ENCODE measurements at regions not wholly inside any gene's neighbourhood (a gene's known extent, or its start where the extent isn't known, plus 50 kb on each side); places are given as distances from the start of the nearest gene placed in this dataset.

GRCh38 chr4:170682558-170683294 is 593.0 kb upstream of the AADAT start:
- ChIA-PET CTCF (ENCODE audit: partially characterized antibody) (no interaction called here), POLR2A (ENCODE audit: partially characterized antibody) (no interaction called here)
- Histone ChIP-seq H2BK12ac (ENCODE audit: low read depth, low read length) (no peak overlapping the region), H2BK15ac (ENCODE audit: low read length) (no peak overlapping the region), H3K79me2 (ENCODE audit: control insufficient read depth in 1 of 2, insufficient read depth in 2 of 2, low read length in 2 of 2) (no peaks in the 10 kb centered on the region), H3K79me1 (ENCODE audit: low read depth, low read length) (no peaks in the 10 kb centered on the region), H3K4me1 (replicated peaks in 1 of 4; ENCODE audit: control insufficient read depth in 3 of 4, insufficient read depth in 4 of 4, low read length in 3 of 4) (peaks cover 0 to 6% (median 3%) of the 10 kb centered on the region in 4 experiments; a peak in 2 of 7 replicates), H2BK5ac (ENCODE audit: low read depth, low read length) (no peak overlapping the region), H3K14ac (ENCODE audit: insufficient read length) (no peak overlapping the region), H3K56ac (replicated peaks; ENCODE audit: insufficient read length, low read depth, low read length) (no peak overlapping the region), H3K4ac (replicated peaks; ENCODE audit: insufficient read length, low read depth, low read length) (no peak overlapping the region), H3K27ac (ENCODE audit: low read depth, low read length) (no peak overlapping the region), H2BK20ac (ENCODE audit: low read length) (no peak overlapping the region), H4K20me1 (replicated peaks in 1 of 2; ENCODE audit: control insufficient read depth in 1 of 2, insufficient read depth in 2 of 2, low read length in 2 of 2) (no peaks in the 10 kb centered on the region), H2BK120ac (replicated peaks; ENCODE audit: low read depth, low read length) (no peak overlapping the region), H4K8ac (ENCODE audit: extremely low read depth, insufficient read depth, low read length) (no peak overlapping the region), H3K9ac (replicated peaks in 1 of 4; ENCODE audit: extremely low read depth in 1 of 4, low read depth in 3 of 4, low read length in 3 of 4) (peak overlapping the region in 1 of 4 experiments; percentile 13; a peak in 1 of 7 replicates), H3K18ac (ENCODE audit: extremely low read depth, low read length) (no peak overlapping the region), H3K9me3 (ENCODE audit: insufficient read depth in 2 of 2, low read depth in 1 of 2, low read length in 1 of 2) (peaks cover 0 to 3% of the 10 kb centered on the region in 2 experiments; a peak in 1 of 4 replicates), H3K27me3 (replicated peaks in 1 of 4; ENCODE audit: control insufficient read depth in 3 of 4, extremely low read depth in 1 of 4, insufficient read depth in 3 of 4, low read length in 3 of 4) (no peaks in the 10 kb centered on the region), H3K4me3 (ENCODE audit: extremely low read depth in 1 of 4, insufficient read depth in 2 of 4, low read depth in 3 of 4, low read length in 4 of 4) (peak overlapping the region in 1 of 4 experiments; percentile 12; a peak in 1 of 8 replicates), H3K36me3 (ENCODE audit: control insufficient read depth in 2 of 4, insufficient read depth in 4 of 4, low read length in 3 of 4) (no peaks in the 10 kb centered on the region; a peak in 1 of 8 replicates), H2AFZ (ENCODE audit: low read length) (no peak overlapping the region), H4K5ac (ENCODE audit: insufficient read length, low read depth, low read length) (no peak overlapping the region), H3K23ac (ENCODE audit: insufficient read length) (no peak overlapping the region), H4K91ac (replicated peaks; ENCODE audit: insufficient read length, low read length) (no peak overlapping the region), H3K4me2 (ENCODE audit: insufficient read depth in 1 of 2, low read depth in 2 of 2, low read length in 2 of 2) (peak overlapping the region in 1 of 2 experiments; percentile 26; a peak in 1 of 4 replicates), H3K23me2 (ENCODE audit: low read depth, low read length) (no peaks in the 10 kb centered on the region), H2AK5ac (ENCODE audit: low read depth, low read length) (no peak overlapping the region)
- FAIRE-seq: no peak
- WGBS, 2 experiments (ENCODE audit: extremely low coverage in 1 of 2, insufficient coverage in 1 of 2, insufficient read length in 1 of 2, insufficient replicate concordance in 2 of 2, low coverage in 1 of 2, low lambda C conversion rate in 2 of 2, missing lambda C conversion rate in 1 of 2): 48% methylated on average over 5 of the region's 5 CpGs; no CpG with 5 or more reads in 1 of the 2 experiments
- DNase-seq (ENCODE audit: low read depth in 1 of 2, low spot score in 2 of 2): no peak
- no peak for TF ChIP-seq TAF7 (optimal IDR thresholded peaks at IDR 0.05; ENCODE audit: borderline replicate concordance, low read depth, low read length)
- TF ChIP-seq SAP30 (IDR thresholded peaks at IDR 0.05; ENCODE audit: insufficient read depth, insufficient replicate concordance, low read length): no peak
- no peak for TF ChIP-seq KDM1A (IDR thresholded peaks at IDR 0.05; ENCODE audit: borderline replicate concordance, low read length)
- TF ChIP-seq RFX5 (IDR thresholded peaks at IDR 0.05; ENCODE audit: borderline replicate concordance, low read depth, low read length): no peak
- TF ChIP-seq USF2 (IDR thresholded peaks at IDR 0.05; ENCODE audit: low read length): no peak
- TF ChIP-seq POLR2A (IDR thresholded peaks at IDR 0.05; ENCODE audit: control extremely low read depth in 1 of 2, low read depth in 2 of 2, low read length in 2 of 2): no peak
- no peak for TF ChIP-seq SP4 (IDR thresholded peaks at IDR 0.05; ENCODE audit: low read length)
- no peak for TF ChIP-seq GABPA (IDR thresholded peaks at IDR 0.05; ENCODE audit: borderline replicate concordance, insufficient read depth, low read length)
- no peak for TF ChIP-seq ATF3 (IDR thresholded peaks at IDR 0.05; ENCODE audit: insufficient read depth, low read depth, low read length)
- TF ChIP-seq YY1 (IDR thresholded peaks at IDR 0.05; ENCODE audit: low read depth, low read length): no peak
- TF ChIP-seq SP2 (IDR thresholded peaks at IDR 0.05; ENCODE audit: low read length): no peak
- TF ChIP-seq CEBPB (IDR thresholded peaks at IDR 0.05; ENCODE audit: low read depth, low read length): no peak
